HepG2 (cell line): ENCODE measurements at regions not wholly inside any gene's neighbourhood (a gene's known extent, or its start where the extent isn't known, plus 50 kb on each side); places are given as distances from the start of the nearest gene placed in this dataset.

Experiments used
- ATAC-seq: fragments of 200-7000 bp; cut with Tn5 transposase; 3 replicates; pipeline ENCODE4 v1.9.1; 2020; ENCODE audit warnings: mild to moderate bottlenecking, moderate library complexity
- BruUV-seq: library from RNA; stranded (reverse); fragments of 400-500 nt; replicated peaks from 2 replicates; lab custom pipeline; 2021; lab: Mats Ljungman, UMichigan
- CTCF ChIA-PET: fragments of 300-600 bp; formaldehyde crosslinking; extraction: SDS; loops from one replicate; lab custom pipeline; 2021; ENCODE audit warnings: low total read pairs, inconsistent platforms, low intra/inter-chr PET ratio; lab: Yijun Ruan, JAX
- POLR2A ChIA-PET: fragments of 350-600 bp; sonication (Branson Sonifier 250); formaldehyde crosslinking; loops from one replicate; lab custom pipeline; 2020; ENCODE audit warnings: antibody characterized with exemption, inconsistent platforms; lab: Yijun Ruan, JAX
- DNase-seq: peaks from one replicate; pipeline ENCODE4 v3.0.0-alpha.2; 2015; ENCODE audit warnings: low spot score
- FAIRE-seq: peaks from 3 replicates; lab custom pipeline; 2011; peaks lifted over from hg19 to GRCh38; lab: Jason Lieb, UNC
- H2AFZ ChIP-seq: one replicate; pipeline ENCODE4 v1.6.1; 2011; ENCODE audit warnings: low read length, inconsistent platforms
- H3K27ac ChIP-seq: fragments of 300-600 bp; 3 replicates; pipeline ENCODE4 v1.8.0; 2011; ENCODE audit warnings: mixed run types, mild to moderate bottlenecking, mixed read lengths, low read length, inconsistent platforms; ENCODE audit not compliant: insufficient read depth; ENCODE audit errors: extremely low read length
- H3K27me3 ChIP-seq, 2 experiments: fragments of 200-600 bp in 1 of 2; 2 replicates in 1 of 2; 3 replicates in 1 of 2; pipeline versions ENCODE4 v1.6.0 to v1.8.0; 2011; ENCODE audit warnings: low read length in 2 of 2, mild to moderate bottlenecking in 2 of 2, moderate library complexity in 2 of 2, inconsistent platforms in 1 of 2; ENCODE audit not compliant: insufficient read depth in 2 of 2, control insufficient read depth in 1 of 2
- H3K36me3 ChIP-seq, 2 experiments: fragments of 200-600 bp in 1 of 2; replicated peaks in 1 of 2; 2 replicates in 1 of 2; 3 replicates in 1 of 2; pipeline versions ENCODE4 v1.5.1 to v1.8.0; 2011; ENCODE audit warnings: low read length in 2 of 2, inconsistent platforms in 1 of 2; ENCODE audit not compliant: insufficient read depth in 2 of 2, control insufficient read depth in 1 of 2
- H3K4me1 ChIP-seq: 2 replicates; pipeline ENCODE4 v1.5.1; 2012; ENCODE audit warnings: low read length, inconsistent platforms; ENCODE audit not compliant: insufficient read depth
- H3K4me2 ChIP-seq: 2 replicates; pipeline ENCODE4 v1.6.0; 2011; ENCODE audit warnings: low read depth, low read length, inconsistent platforms
- H3K4me3 ChIP-seq, 3 experiments: fragments of 200-600 bp in 1 of 3; sonication (generic), shearing (Covaris generic) in 1 of 3; replicated peaks in 1 of 3; 2 replicates each; pipeline ENCODE4 v1.5.1; 2011 to 2016; ENCODE audit warnings: low read length in 3 of 3, inconsistent platforms in 2 of 3, low read depth in 2 of 3, mild to moderate bottlenecking in 2 of 3, control low read depth in 1 of 3, mixed read lengths in 1 of 3; ENCODE audit not compliant: insufficient read depth in 1 of 3
- H3K79me2 ChIP-seq: one replicate; pipeline ENCODE4 v1.6.1; 2011; ENCODE audit warnings: low read length, inconsistent platforms; ENCODE audit not compliant: insufficient read depth
- H3K9ac ChIP-seq: 2 replicates; pipeline ENCODE4 v1.6.0; 2011; ENCODE audit warnings: mild to moderate bottlenecking, low read depth, low read length, inconsistent platforms; ENCODE audit not compliant: insufficient read depth
- H3K9me3 ChIP-seq: 2 replicates; pipeline ENCODE4 v1.5.1; 2012; ENCODE audit warnings: mild to moderate bottlenecking, low read length
- H4K20me1 ChIP-seq: 2 replicates; pipeline ENCODE4 v1.6.0; 2011; ENCODE audit warnings: inconsistent platforms, mild to moderate bottlenecking, low read length, moderate library complexity; ENCODE audit not compliant: insufficient read depth
- HNRNPH1 ChIP-seq: fragments of 200-400 bp; formaldehyde crosslinking; optimal IDR thresholded peaks from 2 replicates; pipeline ENCODE3; 2017; ENCODE audit warnings: mild to moderate bottlenecking, low read depth, low read length
- STAT6 ChIP-seq: sonication (generic); formaldehyde crosslinking; IDR thresholded peaks from 2 replicates; pipeline ENCODE4 v1.4.0; 2020; ENCODE audit warnings: missing genetic modification reagents, mild to moderate bottlenecking, borderline replicate concordance
- TBP ChIP-seq: sonication (generic); formaldehyde crosslinking; IDR thresholded peaks from 2 replicates; pipeline ENCODE4 v1.5.0; 2020; ENCODE audit warnings: missing genetic modification reagents
- TRIM22 ChIP-seq: fragments of 450-650 bp; IDR thresholded peaks from 2 replicates; pipeline ENCODE4 v1.6.1; 2017
- YEATS2 ChIP-seq: sonication (generic); formaldehyde crosslinking; IDR thresholded peaks from 2 replicates; pipeline ENCODE4 v1.4.0; 2020; ENCODE audit warnings: missing genetic modification reagents, borderline replicate concordance
- ZHX2 ChIP-seq, 2 experiments: sonication (generic) in 1 of 2; formaldehyde crosslinking in 1 of 2; IDR thresholded peaks; 2 replicates each; pipeline versions ENCODE4 v1.6.1 to v1.9.0; 2014 to 2022; ENCODE audit warnings: antibody characterized with exemption in 1 of 2, borderline replicate concordance in 1 of 2, inconsistent platforms in 1 of 2, low read depth in 1 of 2, missing genetic modification reagents in 1 of 2
- ZNF646 ChIP-seq: sonication (generic); formaldehyde crosslinking; IDR thresholded peaks from 2 replicates; pipeline ENCODE4 v1.9.0; 2021; ENCODE audit warnings: mild to moderate bottlenecking, missing genetic modification reagents
- ZNF792 ChIP-seq: IDR thresholded peaks from 2 replicates; pipeline ENCODE4 v1.6.1; 2016
- WGBS: methylation state at CpG from one replicate; pipeline ENCODE4 v1.1.6; 2017; ENCODE audit warnings: low lambda C conversion rate; 5-methylcytosine and 5-hydroxymethylcytosine counted together
- in situ Hi-C: cut with HindIII; loops from 2 replicates; pipeline ENCODE4 v1.10.0; 2017; ENCODE audit warnings: low pct_unique_long_range_greater_than_20kb; ENCODE audit not compliant: extremely low pct_ligation_motif_present
- intact Hi-C: fragments of 100-400 bp; cut with micrococcal nuclease; formaldehyde crosslinking; loops from one replicate; pipeline ENCODE4 v1.10.0; 2022; ENCODE audit not compliant: unreplicated experiment

- no peak for DNase-seq
- Histone ChIP-seq H3K27ac (no peak overlapping the region), H4K20me1 (no peaks in the 10 kb centered on the region), H3K27me3 (peaks cover 7 to 54% of the 10 kb centered on the region in 2 experiments), H3K4me1 (no peaks in the 10 kb centered on the region), H3K9me3 (no peaks in the 10 kb centered on the region), H3K79me2 (no peaks in the 10 kb centered on the region), H3K4me3 (no peak overlapping the region), H3K36me3 (no peaks in the 10 kb centered on the region), H2AFZ (no peak overlapping the region), H3K4me2 (no peak overlapping the region), H3K9ac (no peak overlapping the region)
- in situ Hi-C loops (no loop called here), intact Hi-C loops (no loop called here)
- BruUV-seq: no TSS peak
- WGBS: 31% methylated on average over 9 of the region's 12 CpGs
- CTCF ChIA-PET: no interaction called here
- POLR2A ChIA-PET: no interaction called here
- no peak for FAIRE-seq
- ATAC-seq: no peak
- TF ChIP-seq STAT6 (CRISPR knock-in tag): no peak
- TF ChIP-seq YEATS2 (CRISPR knock-in tag): no peak
- TF ChIP-seq TRIM22: no peak
- no peak for TF ChIP-seq ZHX2 (IDR thresholded peaks at IDR 0.05; ENCODE audit: low read depth)
- no peak for TF ChIP-seq ZHX2 (CRISPR knock-in tag; IDR thresholded peaks at IDR 0.05; ENCODE audit: borderline replicate concordance)
- TF ChIP-seq HNRNPH1: no peak
- TF ChIP-seq ZNF792: no peak
- no peak for TF ChIP-seq TBP (CRISPR knock-in tag)
- TF ChIP-seq ZNF646 (CRISPR knock-in tag): no peak
Measured at GRCh38 chr16:86868070-86868469, 289.7 kb downstream of the FOXL1 start.
